ENCODE measurements at regions not wholly inside any gene's neighbourhood (a gene's known extent, or its start where the extent isn't known, plus 50 kb on each side); places are given as distances from the start of the nearest gene placed in this dataset.
"Not testable (repeated sequence)": the region's sequence is repeated elsewhere in the genome, so short reads cannot be mapped to it uniquely, and the experiment has no call there.

DNA sequence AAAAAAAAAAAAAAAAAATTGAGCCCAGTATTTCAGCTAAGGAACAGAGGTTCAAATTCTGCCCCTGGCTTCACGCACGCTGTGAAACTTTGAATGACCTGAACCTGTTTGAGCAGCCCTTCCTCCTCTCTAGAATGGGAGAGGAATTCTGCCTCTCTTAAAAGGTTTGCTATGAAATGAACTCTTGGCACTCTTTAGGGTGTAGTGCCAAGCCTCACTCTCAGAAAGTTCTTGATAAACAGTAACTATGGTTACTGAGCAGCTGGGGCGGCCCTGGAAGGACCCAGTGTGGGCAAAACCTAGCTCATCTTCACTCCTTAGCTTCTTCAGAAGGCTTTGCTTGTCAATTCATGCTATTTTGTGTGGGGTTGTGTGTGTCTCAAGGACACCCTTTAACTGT lies 73.7 kb downstream of the GEMIN8 start:
- no peaks in the 10 kb centered on the region for H3K4me1 Mint-ChIP-seq (ENCODE audit: low read depth, unreplicated experiment)
- no peak overlapping the region for H3K4me3 Mint-ChIP-seq (ENCODE audit: low read depth, unreplicated experiment)
- H3K36me3 Mint-ChIP-seq (ENCODE audit: insufficient read depth, unreplicated experiment), result no peaks in the 10 kb centered on the region
- H3K27ac Mint-ChIP-seq (ENCODE audit: unreplicated experiment), result no peak overlapping the region
- CTCF ChIA-PET, result no interaction called here
- H3K27me3 Mint-ChIP-seq (ENCODE audit: unreplicated experiment), result peaks cover 23% of the 10 kb centered on the region
- no TSS peak for BruUV-seq (replicated peaks)
- TF ChIP-seq, protein P1, sequence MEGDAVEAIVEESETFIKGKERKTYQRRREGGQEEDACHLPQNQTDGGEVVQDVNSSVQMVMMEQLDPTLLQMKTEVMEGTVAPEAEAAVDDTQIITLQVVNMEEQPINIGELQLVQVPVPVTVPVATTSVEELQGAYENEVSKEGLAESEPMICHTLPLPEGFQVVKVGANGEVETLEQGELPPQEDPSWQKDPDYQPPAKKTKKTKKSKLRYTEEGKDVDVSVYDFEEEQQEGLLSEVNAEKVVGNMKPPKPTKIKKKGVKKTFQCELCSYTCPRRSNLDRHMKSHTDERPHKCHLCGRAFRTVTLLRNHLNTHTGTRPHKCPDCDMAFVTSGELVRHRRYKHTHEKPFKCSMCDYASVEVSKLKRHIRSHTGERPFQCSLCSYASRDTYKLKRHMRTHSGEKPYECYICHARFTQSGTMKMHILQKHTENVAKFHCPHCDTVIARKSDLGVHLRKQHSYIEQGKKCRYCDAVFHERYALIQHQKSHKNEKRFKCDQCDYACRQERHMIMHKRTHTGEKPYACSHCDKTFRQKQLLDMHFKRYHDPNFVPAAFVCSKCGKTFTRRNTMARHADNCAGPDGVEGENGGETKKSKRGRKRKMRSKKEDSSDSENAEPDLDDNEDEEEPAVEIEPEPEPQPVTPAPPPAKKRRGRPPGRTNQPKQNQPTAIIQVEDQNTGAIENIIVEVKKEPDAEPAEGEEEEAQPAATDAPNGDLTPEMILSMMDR (IDR thresholded peaks at IDR 0.05; ENCODE audit: unreplicated experiment), result no peak
- peaks cover 5% of the 10 kb centered on the region for H3K9me3 Mint-ChIP-seq (ENCODE audit: low read depth, unreplicated experiment)
- no peak for DNase-seq
- intact Hi-C loops (cut with micrococcal nuclease; ENCODE audit: unreplicated experiment), result no loop called here

DNA sequence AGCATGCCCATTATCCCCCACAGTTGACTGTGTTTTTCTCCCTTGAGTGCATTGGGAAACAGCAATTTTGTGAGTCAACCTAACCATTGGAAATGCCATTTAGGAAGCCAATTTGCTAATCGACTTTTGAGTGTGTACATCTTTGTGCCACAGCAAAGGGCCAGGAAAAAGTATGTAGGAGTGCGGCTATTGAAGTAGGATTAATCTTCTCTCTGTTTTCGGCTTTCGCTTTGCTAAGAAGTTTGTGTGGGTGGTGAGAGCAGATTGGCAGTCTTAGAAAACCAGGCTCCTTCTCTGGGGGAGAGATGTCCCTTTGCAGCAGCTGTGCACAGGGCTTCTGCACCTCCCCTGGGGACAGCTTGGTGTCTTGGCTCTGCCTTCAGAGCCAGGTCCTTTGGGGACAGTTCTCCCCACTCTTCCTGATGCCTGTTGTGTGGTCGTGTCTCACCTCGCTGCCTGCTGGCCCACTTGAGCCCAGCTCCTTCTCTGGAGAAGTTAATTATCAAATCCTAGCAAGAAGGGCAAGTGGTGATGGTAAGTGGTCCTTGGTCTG lies 74.5 kb downstream of the GEMIN8 start:
- Mint-ChIP-seq H3K27me3 (ENCODE audit: unreplicated experiment) (peaks cover 28% of the 10 kb centered on the region), H3K4me3 (ENCODE audit: low read depth, unreplicated experiment) (no peak overlapping the region)

DNA sequence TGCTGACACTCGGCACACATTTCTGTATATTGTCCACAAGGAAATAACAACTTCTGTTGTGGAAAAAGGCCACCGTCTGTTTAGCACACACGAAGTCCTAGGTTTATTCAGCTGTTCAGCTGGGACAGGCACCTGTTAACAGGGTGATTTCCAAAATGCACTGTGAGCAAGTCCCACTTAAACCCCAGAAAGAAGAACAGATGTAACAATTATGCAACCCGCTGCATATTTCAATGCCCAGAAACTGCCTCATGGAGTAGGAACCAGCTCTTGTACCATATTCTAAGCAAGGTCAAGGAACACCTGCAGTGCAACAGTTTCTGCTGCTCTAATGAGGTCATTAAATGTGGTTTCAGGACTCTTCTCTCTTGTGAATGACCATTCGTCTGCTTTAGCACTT lies 77.1 kb downstream of the GEMIN8 start:
- Mint-ChIP-seq H3K4me3 (ENCODE audit: low read depth, unreplicated experiment) (no peak overlapping the region), H3K9me3 (ENCODE audit: low read depth, unreplicated experiment) (peaks cover 3% of the 10 kb centered on the region), H3K36me3 (ENCODE audit: insufficient read depth, unreplicated experiment) (no peaks in the 10 kb centered on the region), H3K4me1 (ENCODE audit: low read depth, unreplicated experiment) (no peaks in the 10 kb centered on the region), H3K27me3 (ENCODE audit: unreplicated experiment) (peaks cover 28% of the 10 kb centered on the region), H3K27ac (ENCODE audit: unreplicated experiment) (no peak overlapping the region)
- no TSS peak for BruUV-seq (replicated peaks)
- CTCF ChIA-PET, result no interaction called here
- TF ChIP-seq, protein P1 (IDR thresholded peaks at IDR 0.05; ENCODE audit: unreplicated experiment), result no peak
- intact Hi-C loops (cut with micrococcal nuclease; ENCODE audit: unreplicated experiment), result no loop called here
- no peak for DNase-seq

More for the DNA sequence above, 74.5 kb downstream of the GEMIN8 start:
- TF ChIP-seq, protein P1 (IDR thresholded peaks at IDR 0.05; ENCODE audit: unreplicated experiment), result no peak
- no peak for DNase-seq
- H3K27ac Mint-ChIP-seq (ENCODE audit: unreplicated experiment), result no peak overlapping the region
- H3K36me3 Mint-ChIP-seq (ENCODE audit: insufficient read depth, unreplicated experiment), result no peaks in the 10 kb centered on the region
- H3K4me1 Mint-ChIP-seq (ENCODE audit: low read depth, unreplicated experiment), result no peaks in the 10 kb centered on the region
- CTCF ChIA-PET, result no interaction called here
- BruUV-seq (replicated peaks), result no TSS peak
- peaks cover 5% of the 10 kb centered on the region for H3K9me3 Mint-ChIP-seq (ENCODE audit: low read depth, unreplicated experiment)
- intact Hi-C loops (cut with micrococcal nuclease; ENCODE audit: unreplicated experiment), result no loop called here

DNA sequence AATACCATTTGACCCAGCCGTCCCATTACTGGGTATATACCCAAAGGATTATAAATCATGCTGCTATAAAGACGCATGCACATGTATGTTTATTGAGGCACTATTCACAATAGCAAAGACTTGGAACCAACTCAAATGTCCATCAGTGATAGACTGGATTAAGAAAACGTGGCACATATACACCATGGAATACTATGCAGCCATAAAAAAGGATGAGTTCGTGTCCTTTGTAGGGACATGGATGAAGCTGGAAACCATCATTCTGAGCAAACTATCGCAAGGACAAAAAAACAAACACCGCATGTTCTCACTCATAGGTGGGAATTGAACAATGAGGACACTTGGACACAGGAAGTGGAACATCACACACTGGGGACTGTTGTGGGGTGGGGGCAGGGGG lies 83.5 kb downstream of the GEMIN8 start:
- H3K27ac Mint-ChIP-seq (ENCODE audit: unreplicated experiment); H3K4me3 Mint-ChIP-seq (ENCODE audit: low read depth, unreplicated experiment); CTCF ChIA-PET; H3K9me3 Mint-ChIP-seq (ENCODE audit: low read depth, unreplicated experiment); BruUV-seq (replicated peaks); H3K36me3 Mint-ChIP-seq (ENCODE audit: insufficient read depth, unreplicated experiment); intact Hi-C loops (cut with micrococcal nuclease; ENCODE audit: unreplicated experiment); H3K4me1 Mint-ChIP-seq (ENCODE audit: low read depth, unreplicated experiment); DNase-seq: not testable (repeated sequence)
- peaks cover 19% of the 10 kb centered on the region for H3K27me3 Mint-ChIP-seq (ENCODE audit: unreplicated experiment)

DNA sequence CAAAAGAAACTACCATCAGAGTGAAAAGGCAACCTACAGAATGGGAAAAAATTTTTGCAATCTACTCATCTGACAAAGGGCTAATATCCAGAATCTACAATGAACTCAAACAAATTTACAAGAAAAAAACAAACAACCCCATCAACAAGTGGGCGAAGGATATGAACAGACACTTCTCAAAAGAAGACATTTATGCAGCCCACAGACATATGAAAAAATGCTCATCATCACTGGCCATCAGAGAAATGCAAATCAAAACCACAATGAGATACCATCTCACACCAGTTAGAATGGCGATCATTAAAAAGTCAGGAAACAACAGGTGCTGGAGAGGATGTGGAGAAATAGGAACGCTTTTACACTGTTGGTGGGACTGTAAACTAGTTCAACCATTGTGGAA lies 83.9 kb downstream of the GEMIN8 start:
- H3K27ac Mint-ChIP-seq (ENCODE audit: unreplicated experiment); H3K36me3 Mint-ChIP-seq (ENCODE audit: insufficient read depth, unreplicated experiment); CTCF ChIA-PET; H3K9me3 Mint-ChIP-seq (ENCODE audit: low read depth, unreplicated experiment); BruUV-seq (replicated peaks); H3K4me1 Mint-ChIP-seq (ENCODE audit: low read depth, unreplicated experiment); intact Hi-C loops (cut with micrococcal nuclease; ENCODE audit: unreplicated experiment); DNase-seq; H3K4me3 Mint-ChIP-seq (ENCODE audit: low read depth, unreplicated experiment): not testable (repeated sequence)
- peaks cover 15% of the 10 kb centered on the region for H3K27me3 Mint-ChIP-seq (ENCODE audit: unreplicated experiment)

Measured in Calu3 (cell line).